ENCODE measurements at regions not wholly inside any gene's neighbourhood (a gene's known extent, or its start where the extent isn't known, plus 50 kb on each side); places are given as distances from the start of the nearest gene placed in this dataset.
"Not testable (repeated sequence)": the region's sequence is repeated elsewhere in the genome, so short reads cannot be mapped to it uniquely, and the experiment has no call there.

DNA sequence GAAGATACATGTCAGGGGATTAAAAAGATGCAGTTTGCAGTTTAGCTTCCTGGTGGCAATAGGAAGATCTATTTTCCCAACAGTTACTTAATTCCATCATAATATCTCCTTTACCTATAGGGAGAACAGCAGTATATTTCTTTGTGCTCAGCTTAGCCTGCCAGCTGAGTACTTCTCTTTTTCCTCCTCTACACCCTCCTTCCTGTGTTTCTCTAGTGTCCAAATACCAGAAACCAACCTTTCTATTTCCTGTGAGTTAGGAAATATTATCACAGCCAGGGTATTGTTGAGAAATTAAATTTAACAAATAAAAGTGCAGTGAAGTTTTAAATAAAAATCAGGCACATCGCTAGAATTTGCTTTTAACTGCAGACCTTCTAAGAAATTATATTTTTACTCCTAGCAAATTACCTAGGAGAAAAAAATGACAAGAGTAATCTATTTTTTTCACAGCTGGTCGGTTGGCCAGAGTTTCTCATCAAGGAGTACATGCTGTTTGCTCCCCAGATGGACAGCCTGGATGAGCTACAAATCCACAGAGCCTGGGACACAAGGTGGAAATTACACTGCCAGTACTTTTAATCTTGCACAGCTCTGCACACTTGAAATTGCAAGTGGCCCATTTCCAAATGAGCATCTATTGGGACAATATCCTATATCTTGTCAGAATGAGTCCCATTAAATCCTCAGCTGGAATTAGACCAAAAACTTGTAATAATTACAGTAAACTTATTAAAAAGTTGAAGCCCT, 185.2 kb upstream of the CFAP20DC start:
- no peaks in the 10 kb centered on the region for H3K4me1 ChIP-seq
- no peak for DNase-seq (ENCODE audit: low spot score in 2 of 2)
- H3K27ac ChIP-seq = no peak overlapping the region
- TF ChIP-seq POLR2AphosphoS5 (IDR thresholded peaks at IDR 0.05) (no peak), EP300 (IDR thresholded peaks at IDR 0.05) (no peak), CTCF (IDR thresholded peaks at IDR 0.05) (no peak), POLR2A (IDR thresholded peaks at IDR 0.05) (no peak)
- no peak overlapping the region for H3K4me3 ChIP-seq
- peaks cover 5% of the 10 kb centered on the region for H3K9me3 ChIP-seq
- H3K27me3 ChIP-seq = no peaks in the 10 kb centered on the region
- WGBS = 72% methylated on average over 2 of the region's 2 CpGs
- H3K36me3 ChIP-seq = no peaks in the 10 kb centered on the region

GRCh38 chr3:59230379-59230778, 180.6 kb upstream of the CFAP20DC start:
- not testable (repeated sequence) for DNase-seq (ENCODE audit: low spot score in 2 of 2); H3K4me3 ChIP-seq; H3K36me3 ChIP-seq; H3K4me1 ChIP-seq; H3K9me3 ChIP-seq; H3K27me3 ChIP-seq; H3K27ac ChIP-seq
- 73% methylated on average over 2 of the region's 2 CpGs for WGBS

- Histone ChIP-seq H3K4me3 (no peak overlapping the region), H3K36me3 (no peaks in the 10 kb centered on the region), H3K27ac (no peak overlapping the region), H3K9me3 (no peaks in the 10 kb centered on the region), H3K4me1 (no peaks in the 10 kb centered on the region), H3K27me3 (no peaks in the 10 kb centered on the region)
- no peak for DNase-seq (ENCODE audit: low spot score in 2 of 2)
- TF ChIP-seq POLR2AphosphoS5 (IDR thresholded peaks at IDR 0.05) = no peak
- no peak for TF ChIP-seq EP300 (IDR thresholded peaks at IDR 0.05)
- no peak for TF ChIP-seq POLR2A (IDR thresholded peaks at IDR 0.05)
- TF ChIP-seq CTCF (IDR thresholded peaks at IDR 0.05) = no peak
Measured at GRCh38 chr3:59213860-59214259, 164.0 kb upstream of the CFAP20DC start.

GRCh38 chr3:59212128-59212779, 162.4 kb upstream of the CFAP20DC start:
- Histone ChIP-seq H3K27me3 (peaks cover 4% of the 10 kb centered on the region), H3K36me3 (no peaks in the 10 kb centered on the region), H3K27ac (no peak overlapping the region), H3K4me3 (no peak overlapping the region), H3K9me3 (no peaks in the 10 kb centered on the region), H3K4me1 (no peaks in the 10 kb centered on the region)
- TF ChIP-seq POLR2AphosphoS5 (IDR thresholded peaks at IDR 0.05) = no peak
- no peak for TF ChIP-seq POLR2A (IDR thresholded peaks at IDR 0.05)
- no peak for TF ChIP-seq EP300 (IDR thresholded peaks at IDR 0.05)
- peak; percentile 40 to 53 for TF ChIP-seq CTCF (IDR thresholded peaks at IDR 0.05)
- DNase-seq (ENCODE audit: low spot score in 2 of 2) = no peak

DNA sequence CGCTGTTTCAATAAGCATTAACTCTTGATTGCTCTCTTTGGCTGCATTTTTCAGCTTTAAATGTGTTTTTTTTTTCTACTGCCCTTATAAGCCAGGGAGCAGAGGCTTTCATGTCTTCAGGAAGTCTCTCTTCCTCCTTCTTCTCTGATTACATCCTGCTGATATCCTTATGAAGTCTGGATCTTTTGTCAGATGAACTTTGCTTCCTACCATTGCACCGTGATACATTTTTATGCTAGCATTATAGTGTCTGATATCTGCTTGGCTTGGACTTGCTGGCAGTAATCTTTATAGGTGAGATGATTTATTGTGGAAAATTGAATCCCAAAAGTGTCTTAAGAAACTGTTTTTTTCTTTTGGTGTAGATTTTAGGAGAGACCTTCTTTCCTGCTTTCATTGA, 160.4 kb upstream of the CFAP20DC start:
- Histone ChIP-seq H3K27me3 (peaks cover 7% of the 10 kb centered on the region), H3K4me3 (no peak overlapping the region), H3K9me3 (no peaks in the 10 kb centered on the region), H3K27ac (no peak overlapping the region), H3K36me3 (no peaks in the 10 kb centered on the region), H3K4me1 (no peaks in the 10 kb centered on the region)
- DNase-seq (ENCODE audit: low spot score in 2 of 2) = no peak
- WGBS = 49% methylated on average over 2 of the region's 2 CpGs
- TF ChIP-seq POLR2A (IDR thresholded peaks at IDR 0.05) = no peak
- TF ChIP-seq POLR2AphosphoS5 (IDR thresholded peaks at IDR 0.05) = no peak
- TF ChIP-seq EP300 (IDR thresholded peaks at IDR 0.05) = no peak
- TF ChIP-seq CTCF (IDR thresholded peaks at IDR 0.05) = no peak
